ENCODE measurements at regions not wholly inside any gene's neighbourhood (a gene's known extent, or its start where the extent isn't known, plus 50 kb on each side); places are given as distances from the start of the nearest gene placed in this dataset.

- no peak for DNase-seq
These were observed 373.3 kb downstream of the HTR7 start for GRCh38 chr10:90484518-90484917.

GRCh38 chr10:90494183-90494582 is 363.7 kb downstream of the HTR7 start:
- DNase-seq = no peak

- no peak for DNase-seq
These were observed 353.7 kb downstream of the HTR7 start for GRCh38 chr10:90504172-90504571.

GRCh38 chr10:90526721-90527120 is 331.1 kb downstream of the HTR7 start:
- no peak for DNase-seq

GRCh38 chr10:90530521-90530920 is 327.3 kb downstream of the HTR7 start:
- DNase-seq = no peak

- no peak for DNase-seq
These were observed 300.5 kb downstream of the HTR7 start for GRCh38 chr10:90557385-90557784.

- no peak for DNase-seq
These were observed 297.5 kb downstream of the HTR7 start for GRCh38 chr10:90560331-90560730.

GRCh38 chr10:90561666-90562065 is 296.2 kb downstream of the HTR7 start:
- DNase-seq = no peak

GRCh38 chr10:90571481-90572258 is 286.2 kb downstream of the HTR7 start:
- no peak for DNase-seq

- no peak for DNase-seq
These were observed 282.7 kb downstream of the HTR7 start for GRCh38 chr10:90575125-90575524.

GRCh38 chr10:90577569-90577968 is 280.3 kb downstream of the HTR7 start:
- no peak for DNase-seq

GRCh38 chr10:90579602-90580242 is 278.1 kb downstream of the HTR7 start:
- no peak for DNase-seq

GRCh38 chr10:90583416-90583815 is 274.4 kb downstream of the HTR7 start:
- no peak for DNase-seq

GRCh38 chr10:90587081-90587491 is 270.8 kb downstream of the HTR7 start:
- DNase-seq = no peak

GRCh38 chr10:90587561-90587960 is 270.3 kb downstream of the HTR7 start:
- DNase-seq = no peak

GRCh38 chr10:90588222-90588621 is 269.6 kb downstream of the HTR7 start:
- DNase-seq = no peak

GRCh38 chr10:90589825-90590224 is 268.0 kb downstream of the HTR7 start:
- no peak for DNase-seq

GRCh38 chr10:90591629-90592028 is 266.2 kb downstream of the HTR7 start:
- no peak for DNase-seq

- DNase-seq = peak; percentile 4
These were observed 265.1 kb downstream of the HTR7 start for GRCh38 chr10:90592638-90593302.

GRCh38 chr10:90598513-90598912 is 259.3 kb downstream of the HTR7 start:
- DNase-seq = no peak

- DNase-seq = no peak
These were observed 254.8 kb downstream of the HTR7 start for GRCh38 chr10:90602862-90603610.

GRCh38 chr10:90604636-90605035 is 253.2 kb downstream of the HTR7 start:
- DNase-seq = no peak

- DNase-seq = no peak
These were observed 252.3 kb downstream of the HTR7 start for GRCh38 chr10:90605506-90605905.

Data from hematopoietic multipotent progenitor cell treated with erythropoietin and hydrocortisone succinate and interleukin-3 and kit ligand, for 8 days (in vitro differentiated cells).